ENCODE measurements at regions not wholly inside any gene's neighbourhood (a gene's known extent, or its start where the extent isn't known, plus 50 kb on each side); places are given as distances from the start of the nearest gene placed in this dataset.
"Not testable (repeated sequence)": the region's sequence is repeated elsewhere in the genome, so short reads cannot be mapped to it uniquely, and the experiment has no call there.

DNA sequence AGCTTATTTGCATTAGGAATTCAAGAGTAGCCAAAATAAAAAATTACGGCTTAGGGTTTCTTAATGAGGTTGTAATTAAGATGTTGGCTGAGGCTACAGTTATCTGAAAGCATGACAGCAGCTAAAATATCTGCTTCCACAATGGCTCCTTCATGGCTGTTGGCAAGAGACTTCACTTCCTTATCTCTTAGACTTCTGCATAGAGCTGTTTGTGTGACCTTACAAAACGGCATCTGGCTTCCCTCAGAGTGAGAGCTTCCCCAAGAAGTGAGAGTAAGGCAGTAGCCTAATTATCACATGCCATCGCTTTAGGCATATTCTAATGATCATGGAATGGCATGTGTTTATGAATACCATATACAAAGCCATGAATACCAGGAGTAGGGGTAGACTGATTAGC, 57.6 kb downstream of the CCDC59 start:
- FAIRE-seq (no peak), DNase-seq (ENCODE audit: low spot score) (no peak)

DNA sequence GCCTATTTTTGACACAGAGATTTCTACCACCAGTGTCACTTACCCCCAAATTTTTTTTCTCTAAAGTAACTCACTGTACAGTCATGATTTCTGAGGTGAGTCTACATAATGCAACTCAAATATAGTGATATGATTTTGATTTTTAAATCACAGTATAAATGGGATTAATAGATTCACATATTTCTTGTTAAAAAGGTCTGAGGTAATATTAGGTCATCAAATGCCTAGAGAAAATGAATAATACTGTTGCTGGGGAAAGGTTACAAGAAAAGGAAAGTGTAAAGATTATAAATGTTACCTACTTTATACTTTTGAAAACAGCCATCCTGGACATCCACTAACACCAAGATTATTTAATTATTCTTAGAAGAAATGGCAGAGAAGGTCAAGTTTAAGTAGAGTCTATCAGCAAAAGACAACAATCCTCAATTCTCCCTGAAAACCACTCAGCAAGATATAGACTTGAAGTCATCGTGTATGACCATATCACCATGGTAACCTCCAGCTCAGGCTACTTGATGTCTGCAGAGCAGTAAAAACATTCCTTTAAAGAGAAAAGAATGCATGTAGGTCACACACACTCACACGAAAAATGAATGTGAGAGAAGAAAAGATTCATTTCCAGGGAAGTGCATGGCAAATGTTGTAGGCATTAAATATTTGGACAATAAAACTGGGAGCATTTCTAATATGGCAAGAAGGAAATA, 58.7 kb downstream of the CCDC59 start:
- DNase-seq (ENCODE audit: low spot score) (no peak), FAIRE-seq (no peak)

DNA sequence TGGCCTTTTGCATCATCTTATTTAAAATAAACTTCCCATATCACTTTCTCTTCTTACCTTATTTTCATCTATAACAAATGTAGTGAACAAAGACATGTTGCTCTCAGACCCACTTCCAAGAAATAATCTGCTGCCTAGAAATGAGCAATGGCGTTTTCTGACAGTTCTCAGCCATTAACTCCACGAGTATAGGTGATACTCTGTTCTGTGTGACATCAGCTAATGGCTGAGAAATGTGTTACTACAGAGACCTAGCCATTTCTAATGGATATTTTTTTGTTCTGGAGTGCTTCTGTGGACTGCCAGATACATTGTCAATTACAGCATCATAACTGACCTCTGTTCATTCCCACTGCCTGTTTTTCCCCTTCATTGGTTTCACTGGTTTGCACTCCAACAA, 67.8 kb downstream of the CCDC59 start:
- DNase-seq (ENCODE audit: low spot score) (no peak), FAIRE-seq (no peak)

DNA sequence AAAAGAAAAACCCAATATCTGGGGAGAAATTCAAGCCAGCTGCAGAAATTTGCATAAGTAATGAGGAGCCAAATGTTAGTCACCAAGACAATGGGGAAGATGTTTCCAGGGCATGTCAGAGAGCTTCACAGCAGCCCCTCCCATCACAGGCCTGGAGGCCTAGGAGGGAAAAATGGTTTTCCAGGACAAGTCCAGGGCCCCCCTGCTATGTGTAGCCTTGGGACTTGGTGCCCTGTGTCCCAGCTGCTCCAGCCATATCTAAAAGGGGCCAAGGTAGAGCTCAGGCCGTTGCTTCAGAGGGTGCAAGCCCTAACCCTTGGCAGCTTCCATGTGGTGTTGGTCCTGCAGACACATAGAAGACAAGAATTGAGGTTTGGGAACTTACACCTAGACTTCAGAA, 76.9 kb downstream of the CCDC59 start:
- not testable (repeated sequence) for FAIRE-seq

DNA sequence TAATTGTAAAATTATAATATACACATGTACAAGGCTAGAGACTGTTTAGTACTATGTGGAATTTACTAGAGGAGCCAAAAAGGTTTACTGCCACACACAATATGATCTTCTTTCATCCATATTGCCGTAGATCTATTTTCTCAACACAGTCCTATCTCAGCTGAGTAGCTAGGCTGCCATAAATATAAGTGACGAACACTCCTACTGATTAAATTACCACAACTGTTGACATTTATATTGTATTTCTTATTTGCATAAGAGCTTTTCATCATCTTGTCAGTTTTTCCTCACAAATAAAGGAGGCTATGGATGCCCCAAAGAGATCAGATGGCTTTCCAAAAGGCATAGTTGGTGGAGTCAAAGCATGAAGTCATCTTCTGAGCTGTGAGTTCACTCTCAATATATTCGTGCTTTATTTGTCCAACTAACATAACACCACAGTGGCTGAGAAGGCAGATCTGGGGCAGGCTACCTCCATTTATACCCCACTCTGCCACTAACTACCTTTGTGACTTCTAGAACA, 78.6 kb downstream of the CCDC59 start:
- DNase-seq (ENCODE audit: low spot score): no peak
- FAIRE-seq: no peak

More for the DNA sequence above, 76.9 kb downstream of the CCDC59 start:
- not testable (repeated sequence) for DNase-seq (ENCODE audit: low spot score)

DNA sequence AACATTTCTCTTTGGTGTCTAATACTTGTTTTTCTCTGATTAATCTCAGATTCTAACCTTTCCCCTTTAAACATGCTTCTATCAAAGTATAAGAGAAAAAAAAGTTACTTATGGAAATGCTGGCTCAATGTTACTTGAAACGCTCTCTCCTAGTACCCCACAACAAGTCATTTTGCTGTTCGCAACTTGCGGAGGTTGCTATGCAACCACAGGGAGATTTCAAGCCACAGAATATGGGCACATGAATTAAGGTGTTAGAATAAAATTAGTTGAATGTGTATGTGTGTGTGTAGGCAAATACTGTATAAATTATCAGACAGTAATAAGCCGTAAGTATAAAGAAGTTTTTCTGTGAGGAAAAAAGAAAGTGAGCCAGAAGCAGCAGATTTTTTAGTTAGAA, 80.6 kb downstream of the CCDC59 start:
- FAIRE-seq (no peak), DNase-seq (ENCODE audit: low spot score) (no peak)

DNA sequence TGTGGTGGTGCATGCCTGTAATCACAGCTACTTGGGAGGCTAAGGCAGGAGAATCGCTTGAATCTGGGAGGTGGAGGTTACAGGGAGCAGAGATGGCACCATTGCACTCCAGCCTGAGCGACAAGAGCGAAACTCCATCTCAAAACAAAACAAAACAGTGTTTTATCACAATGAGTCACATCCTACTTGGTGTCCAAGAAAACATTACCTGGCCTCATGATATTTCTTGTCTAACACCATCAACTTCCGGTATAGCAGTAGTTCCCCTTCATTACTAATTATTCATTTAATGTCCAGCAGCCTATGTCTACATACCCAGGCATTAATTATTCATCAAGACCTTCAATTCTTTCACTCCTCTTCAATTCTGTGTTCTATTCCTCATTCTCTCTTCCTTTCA, 115.5 kb downstream of the CCDC59 start:
- FAIRE-seq (no peak), DNase-seq (ENCODE audit: low spot score) (no peak)

DNA sequence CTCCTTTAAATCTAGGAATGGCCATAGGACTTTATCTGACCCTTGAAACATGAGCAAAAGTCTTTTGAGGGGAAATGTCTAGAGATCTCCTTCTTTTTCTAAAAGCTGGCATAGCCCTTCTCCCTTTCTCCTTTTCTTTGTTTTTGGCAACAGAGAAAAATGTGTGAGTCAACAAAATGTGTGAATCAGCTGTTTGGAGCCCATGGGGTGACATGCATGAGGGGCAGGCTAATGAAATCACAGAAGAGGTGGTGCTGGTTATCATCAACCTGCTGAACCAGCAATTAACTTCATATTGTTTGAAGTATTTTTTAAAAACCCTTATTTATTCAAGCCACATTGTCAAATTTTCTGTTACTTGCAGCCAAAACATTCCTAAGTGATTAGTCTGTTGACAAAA, 132.3 kb downstream of the CCDC59 start:
- DNase-seq (ENCODE audit: low spot score) (no peak), FAIRE-seq (no peak)

DNA sequence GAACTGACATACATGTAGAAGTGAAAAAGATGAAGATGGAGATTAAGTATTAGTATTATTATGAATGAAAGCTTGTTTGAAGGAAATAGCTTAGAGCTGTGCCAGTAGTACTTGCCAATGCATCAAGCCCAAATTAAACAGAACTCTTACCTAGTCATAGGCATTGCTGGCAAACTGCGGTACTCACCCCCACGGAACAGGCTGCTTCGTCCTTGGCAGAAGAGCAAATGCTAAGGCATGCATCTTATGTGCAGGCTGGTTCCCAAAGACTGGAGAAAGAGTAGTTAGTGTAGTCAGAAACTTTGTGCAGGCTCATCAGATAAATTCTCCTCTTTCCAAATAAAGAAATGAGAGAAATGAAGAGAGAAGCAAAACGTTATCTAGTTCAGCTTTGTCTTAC, 134.8 kb downstream of the CCDC59 start:
- no peak for FAIRE-seq
- DNase-seq (ENCODE audit: low spot score): no peak

DNA sequence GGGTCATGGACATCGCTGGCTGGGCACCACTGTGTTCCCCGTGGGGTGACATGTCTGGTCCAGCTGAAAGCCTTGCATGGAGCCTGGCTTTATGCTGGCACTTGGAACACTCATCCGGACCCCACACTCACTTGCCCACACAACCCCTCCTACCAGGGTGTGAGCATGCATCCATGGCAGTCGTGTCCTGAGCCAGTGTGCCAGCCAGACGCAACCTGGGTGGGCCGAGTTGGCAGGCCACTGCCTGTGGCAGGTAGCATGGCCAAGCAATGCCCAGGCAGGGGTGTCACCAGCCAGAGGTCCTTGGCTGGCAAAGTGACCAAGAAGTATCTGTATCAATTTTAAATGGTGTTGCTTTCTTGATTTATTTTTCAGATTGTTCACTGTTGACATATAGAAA, 141.7 kb downstream of the CCDC59 start:
- FAIRE-seq (no peak), DNase-seq (ENCODE audit: low spot score) (no peak)

DNA sequence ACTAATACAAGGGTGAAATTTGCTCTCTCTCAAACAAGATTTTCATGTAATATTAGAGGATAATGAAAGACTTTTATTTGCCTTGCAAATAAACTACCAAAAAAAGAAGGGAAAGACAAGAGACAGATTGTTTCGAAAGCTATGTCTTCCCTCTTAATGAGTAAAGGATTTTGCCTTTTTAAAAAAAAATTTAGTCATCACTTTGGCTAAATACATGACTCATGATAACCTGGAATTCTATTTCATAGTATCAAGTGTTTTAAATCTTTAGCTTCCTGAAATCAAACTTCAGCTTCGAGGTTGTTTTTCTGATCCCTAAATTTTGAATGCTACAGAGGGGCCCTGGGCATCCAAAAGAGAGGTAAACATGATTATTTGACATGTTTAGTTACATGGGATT, 144.4 kb downstream of the CCDC59 start:
- FAIRE-seq (no peak), DNase-seq (ENCODE audit: low spot score) (no peak)

DNA sequence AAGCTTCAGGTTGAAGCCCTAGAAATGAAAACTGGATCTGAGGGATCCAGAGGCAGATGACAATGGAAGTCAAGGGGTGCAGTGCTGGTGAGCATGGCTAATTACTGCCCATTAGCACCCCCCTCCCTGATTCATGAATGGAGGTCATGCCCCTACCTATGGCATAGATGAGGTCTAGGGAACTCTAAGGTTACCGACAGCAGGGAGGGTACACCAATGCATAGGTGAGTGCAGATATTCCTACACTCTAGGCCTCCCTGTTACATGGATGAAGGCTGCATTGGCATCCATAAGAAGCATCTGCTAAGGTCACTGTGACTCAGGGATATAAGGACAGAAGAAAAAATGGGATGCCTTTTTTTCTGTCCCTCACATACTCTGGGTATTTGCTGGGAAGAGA, 147.3 kb downstream of the CCDC59 start:
- FAIRE-seq: no peak
- no peak for DNase-seq (ENCODE audit: low spot score)

DNA sequence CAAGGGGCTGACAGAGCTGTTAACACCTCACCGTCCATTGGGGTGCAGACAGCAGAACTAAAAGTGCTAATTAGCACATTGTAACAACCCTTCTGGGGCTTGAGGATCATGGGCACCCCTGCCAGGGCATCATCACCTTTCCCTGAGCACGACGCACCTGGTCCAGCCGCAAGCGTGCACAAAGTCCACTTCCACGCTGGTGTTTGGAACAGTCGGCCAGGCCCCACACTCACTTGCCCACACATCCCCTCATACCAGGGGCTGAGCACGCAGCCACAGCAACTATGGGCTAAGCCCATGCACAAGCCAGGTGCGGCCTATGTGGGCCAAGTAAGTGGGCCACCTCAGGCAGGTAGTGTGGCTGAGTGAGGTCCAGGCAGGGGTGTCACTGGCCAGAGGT, 148.7 kb downstream of the CCDC59 start:
- DNase-seq (ENCODE audit: low spot score) (no peak), FAIRE-seq (no peak)

DNA sequence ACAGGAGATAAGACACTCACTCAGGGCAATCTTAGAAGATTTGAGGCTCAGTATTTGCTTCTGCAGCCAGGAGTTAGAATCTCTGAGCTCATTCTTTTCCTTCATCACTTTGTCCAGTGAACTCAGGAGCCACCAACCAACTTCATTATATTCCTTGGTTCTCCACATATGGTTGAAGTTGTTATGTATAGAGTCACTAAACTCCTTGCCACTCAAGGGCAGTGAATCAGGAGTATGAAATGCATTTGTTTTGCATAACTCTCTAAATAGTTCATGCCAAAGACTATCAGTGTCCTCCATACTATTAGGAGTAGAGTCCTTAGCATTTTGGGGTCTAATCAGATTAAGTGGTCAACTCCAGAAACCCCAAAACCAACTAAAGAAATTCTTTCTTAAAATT, 150.6 kb downstream of the CCDC59 start:
- FAIRE-seq (no peak), DNase-seq (ENCODE audit: low spot score) (no peak)

DNA sequence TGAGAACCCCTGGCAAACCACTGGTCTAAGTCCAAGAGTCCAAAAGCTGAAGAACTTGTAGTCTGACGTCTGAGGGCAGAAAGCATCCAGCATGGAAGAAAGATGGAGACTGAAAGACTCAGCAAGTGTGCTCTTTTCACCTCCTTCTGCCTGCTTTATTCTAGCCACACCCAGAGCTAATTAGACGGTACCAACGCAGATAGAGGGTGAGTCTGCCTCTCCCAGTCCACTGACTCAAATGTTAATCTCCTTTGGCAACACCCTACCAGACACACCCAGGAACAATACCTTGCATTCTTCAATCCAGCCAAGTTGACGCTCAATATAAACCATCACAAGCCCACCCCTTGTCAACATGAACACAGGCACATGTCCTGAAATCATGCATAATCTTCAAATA, 155.1 kb downstream of the CCDC59 start:
- no peak for FAIRE-seq
- no peak for DNase-seq (ENCODE audit: low spot score)

DNA sequence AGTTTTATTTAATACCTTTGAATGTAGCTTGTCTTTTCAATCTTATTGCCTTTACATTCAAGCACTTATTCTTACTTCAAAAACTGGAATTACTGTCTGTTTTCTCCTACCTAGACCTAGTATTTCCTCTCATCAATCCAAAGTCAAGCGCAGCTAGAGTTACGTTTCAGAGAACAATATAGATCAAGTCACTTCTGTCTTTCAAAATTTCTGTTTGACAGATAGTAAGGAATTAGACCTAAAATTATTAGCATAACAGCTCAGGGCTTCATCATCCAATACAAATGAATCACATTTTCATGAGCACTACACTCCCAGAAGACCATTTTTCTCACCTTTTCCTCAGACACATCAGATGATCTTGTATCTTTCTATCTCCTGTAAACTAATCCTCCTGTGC, 170.6 kb downstream of the CCDC59 start:
- no peak for DNase-seq (ENCODE audit: low spot score)

DNA sequence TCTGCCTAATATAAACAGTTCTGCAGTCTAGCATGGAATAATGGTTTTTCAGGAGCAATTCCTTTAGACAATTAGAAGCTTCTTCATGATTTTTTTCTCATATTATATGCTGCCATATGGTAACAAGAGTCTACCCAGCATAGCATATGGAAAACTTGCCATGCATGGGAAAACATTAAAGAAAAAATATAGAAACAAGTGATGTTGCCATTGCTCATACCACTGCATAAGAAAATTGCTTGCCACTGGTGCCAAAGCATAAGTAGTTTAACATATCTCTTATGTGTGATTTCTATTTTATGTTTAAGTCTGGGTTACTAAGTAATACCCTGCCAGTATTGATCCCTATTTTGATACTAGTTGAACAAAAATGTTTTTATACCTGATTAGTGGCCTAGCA, 171.2 kb downstream of the CCDC59 start:
- FAIRE-seq (no peak), DNase-seq (ENCODE audit: low spot score) (no peak)

More for the DNA sequence above, 170.6 kb downstream of the CCDC59 start:
- FAIRE-seq: no peak

DNA sequence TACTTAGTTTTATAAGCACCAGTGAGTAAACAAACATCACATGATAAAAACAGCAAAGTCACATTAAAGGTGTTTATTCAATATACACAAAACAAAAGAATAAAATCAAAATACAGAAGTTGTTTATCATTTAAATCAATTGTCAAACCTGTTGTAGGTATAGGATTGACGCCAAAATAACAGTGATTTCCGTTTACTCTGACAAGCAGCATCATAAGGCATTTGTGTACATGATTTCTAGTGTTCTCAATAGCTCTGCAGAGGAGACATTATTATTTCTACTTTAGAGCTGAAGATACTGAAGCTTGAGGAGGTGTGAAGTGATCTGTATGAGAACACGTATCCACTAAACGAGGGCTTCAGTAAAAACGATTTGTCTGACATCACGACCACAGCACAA, 171.9 kb downstream of the CCDC59 start:
- DNase-seq (ENCODE audit: low spot score): no peak

DNA sequence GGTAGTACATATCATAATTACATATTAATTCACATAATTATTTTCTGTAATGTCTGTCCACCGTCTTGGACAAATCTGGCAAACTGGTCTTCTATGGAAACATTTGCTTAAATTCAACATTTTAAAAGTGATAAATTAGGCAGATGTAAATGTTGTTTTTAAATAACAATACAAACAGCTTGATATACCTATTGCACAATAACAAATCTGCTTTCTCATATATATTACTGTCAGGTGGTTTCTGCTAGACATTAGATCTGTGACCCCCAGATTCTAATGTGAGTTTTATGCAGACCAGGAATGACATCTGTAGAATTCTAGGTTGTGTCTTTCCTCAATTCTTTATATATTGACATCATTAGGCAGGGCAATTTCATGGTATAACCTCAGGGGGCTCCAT, 173.3 kb downstream of the CCDC59 start:
- no peak for FAIRE-seq

More for the DNA sequence above, 171.9 kb downstream of the CCDC59 start:
- no peak for FAIRE-seq

DNA sequence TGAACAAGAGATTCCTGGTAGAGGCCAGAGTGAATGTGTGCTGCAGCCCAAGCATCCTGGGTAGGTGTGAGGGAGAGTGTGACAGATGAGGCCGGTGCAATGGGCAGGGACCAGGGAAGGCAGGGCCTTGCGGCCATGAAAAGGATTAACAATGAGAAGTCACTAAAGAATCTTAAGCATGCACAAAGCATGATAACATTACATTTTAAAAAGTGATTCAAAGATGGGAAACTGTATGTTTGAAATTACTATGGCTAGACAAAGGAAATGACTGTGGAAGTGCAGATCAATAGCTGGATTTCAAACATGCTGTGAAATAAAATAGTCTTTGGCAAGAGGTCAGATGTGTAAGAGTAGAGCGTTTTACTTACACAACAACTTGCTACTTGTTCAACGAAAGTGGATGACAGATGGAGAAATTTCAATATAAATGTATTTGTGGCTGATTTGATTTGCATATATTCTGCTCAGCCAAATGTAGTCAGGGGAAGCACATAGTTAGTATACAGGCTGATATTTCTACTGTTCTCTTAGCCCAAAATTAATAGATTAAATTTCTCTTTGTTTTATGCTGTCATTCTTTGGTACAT, 175.5 kb downstream of the CCDC59 start:
- FAIRE-seq (no peak), DNase-seq (ENCODE audit: low spot score) (peak; percentile 8)

More for the DNA sequence above, 173.3 kb downstream of the CCDC59 start:
- no peak for DNase-seq (ENCODE audit: low spot score)

DNA sequence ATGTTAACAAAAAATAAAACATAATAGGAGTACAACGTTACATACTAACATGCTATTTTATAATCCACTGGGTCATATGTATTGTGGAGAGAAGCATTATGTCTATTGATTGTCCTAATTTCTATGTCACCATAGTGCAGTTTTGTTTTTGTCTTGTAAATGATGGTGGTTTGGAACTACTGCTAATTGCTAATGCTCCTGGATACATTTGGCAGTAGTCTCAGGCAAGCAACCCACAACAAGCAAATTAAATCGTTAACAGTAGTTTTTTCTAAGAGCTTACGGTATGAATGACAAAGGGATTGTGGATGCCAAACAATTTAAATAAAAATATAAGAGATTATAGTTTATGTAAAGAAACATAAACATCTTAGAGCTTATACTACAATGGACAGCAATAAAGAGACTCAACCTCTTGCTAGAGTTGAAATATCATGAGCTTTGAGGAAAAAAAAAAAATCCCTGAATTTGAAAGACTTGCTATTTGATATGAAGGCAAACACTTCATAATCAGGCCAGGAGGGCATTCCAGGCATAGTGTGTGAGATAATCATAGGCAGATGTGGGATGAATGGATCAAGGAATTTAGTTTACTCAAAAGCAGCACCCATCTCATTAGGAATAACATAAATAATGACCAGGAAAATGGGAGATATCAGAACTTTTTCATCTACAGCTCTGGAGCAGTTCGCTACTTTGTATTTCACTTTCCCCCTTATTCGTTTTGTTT, 181.3 kb downstream of the CCDC59 start:
- FAIRE-seq: no peak
- DNase-seq (ENCODE audit: low spot score): no peak

DNA sequence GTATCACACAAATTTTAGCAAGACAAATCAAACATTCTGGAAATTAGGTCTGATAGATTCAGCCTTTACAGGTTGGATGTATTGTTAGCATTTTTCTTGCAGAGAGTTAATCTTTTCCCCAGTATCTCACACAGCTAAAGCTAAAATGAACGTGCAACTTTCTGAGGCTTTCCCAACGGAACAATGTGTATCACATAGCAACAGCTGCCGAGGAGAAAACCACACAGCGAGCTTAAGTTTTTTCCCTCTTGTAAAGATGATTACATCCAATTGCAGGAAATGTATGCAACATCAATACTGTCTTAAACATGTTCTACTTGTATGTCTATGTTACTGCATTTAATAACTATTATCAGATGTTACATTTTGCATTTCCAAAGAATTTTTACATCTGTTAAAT, 182.2 kb downstream of the CCDC59 start:
- DNase-seq (ENCODE audit: low spot score) (no peak), FAIRE-seq (no peak)
